ENCODE measurements at regions not wholly inside any gene's neighbourhood (a gene's known extent, or its start where the extent isn't known, plus 50 kb on each side); places are given as distances from the start of the nearest gene placed in this dataset.

DNA sequence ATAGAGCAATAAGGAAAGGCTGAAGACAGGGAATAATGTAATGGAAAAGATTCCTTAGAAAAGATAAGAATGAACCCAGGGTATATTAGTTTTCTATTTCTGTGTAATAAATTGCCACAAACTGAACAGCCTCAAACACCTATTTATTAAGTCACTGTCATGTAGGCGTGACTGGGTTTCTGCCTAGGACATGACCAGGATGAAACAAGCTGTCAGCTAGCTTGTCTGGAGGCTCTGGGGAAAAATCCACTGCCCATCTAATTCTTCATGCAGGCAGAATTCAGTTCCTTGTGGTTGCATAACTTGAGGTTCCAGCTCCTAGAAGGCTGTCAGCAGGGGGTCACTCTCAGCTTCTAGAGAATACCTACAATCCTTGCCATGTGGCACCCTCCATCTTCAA is 277.7 kb downstream of the TMA16 start:
- Histone ChIP-seq H3K9me3 (replicated peaks; ENCODE audit: insufficient read depth, low read length) (no peaks in the 10 kb centered on the region), H3K4me2 (ENCODE audit: low read depth, low read length) (no peak overlapping the region), H3K4me3 (ENCODE audit: low read length) (no peak overlapping the region), H4K20me1 (ENCODE audit: insufficient read depth, low read length) (no peaks in the 10 kb centered on the region), H3K27me3 (replicated peaks; ENCODE audit: insufficient read depth, low read length) (no peaks in the 10 kb centered on the region), H3K27ac (ENCODE audit: low read length) (no peak overlapping the region), H3K79me2 (ENCODE audit: low read length) (no peaks in the 10 kb centered on the region), H3K9me2 (replicated peaks; ENCODE audit: insufficient read depth, low read length) (no peaks in the 10 kb centered on the region), H3K9ac (ENCODE audit: low read length) (no peak overlapping the region), H3K36me3 (replicated peaks; ENCODE audit: insufficient read depth, low read length) (no peaks in the 10 kb centered on the region), H3K4me1 (ENCODE audit: low read length) (no peaks in the 10 kb centered on the region), H2AFZ (ENCODE audit: low read length) (no peak overlapping the region), H3F3A (ENCODE audit: insufficient read depth, low read length) (no peaks in the 10 kb centered on the region)
- TF ChIP-seq EZH2 (optimal IDR thresholded peaks at IDR 0.05; ENCODE audit: low read depth, low read length): no peak
- no peak for DNase-seq

DNA sequence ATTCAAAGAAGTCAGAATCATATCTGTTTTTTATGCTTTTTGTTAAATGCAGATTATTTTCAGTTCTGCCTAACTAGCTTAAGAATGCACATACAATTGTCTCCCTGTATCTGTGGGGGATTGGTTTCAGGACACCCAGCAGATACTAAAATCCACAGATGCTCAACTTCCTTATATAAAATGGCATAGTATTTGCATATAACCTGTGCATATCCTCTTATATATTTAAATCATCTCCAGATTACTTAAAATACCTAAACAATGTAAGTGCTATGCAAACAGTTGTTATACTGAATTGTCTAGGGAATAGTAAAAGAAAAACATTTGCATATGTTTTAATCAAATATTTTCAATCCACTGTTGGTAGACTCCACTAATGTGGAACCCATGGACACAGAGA is 279.4 kb downstream of the TMA16 start:
- H3K36me3 ChIP-seq (replicated peaks; ENCODE audit: insufficient read depth, low read length): no peaks in the 10 kb centered on the region
- H3K9ac ChIP-seq (ENCODE audit: low read length): no peak overlapping the region
- H3K9me2 ChIP-seq (replicated peaks; ENCODE audit: insufficient read depth, low read length): no peaks in the 10 kb centered on the region
- no peak for DNase-seq
- no peaks in the 10 kb centered on the region for H4K20me1 ChIP-seq (ENCODE audit: insufficient read depth, low read length)
- no peak overlapping the region for H3K4me3 ChIP-seq (ENCODE audit: low read length)
- no peaks in the 10 kb centered on the region for H3K4me1 ChIP-seq (ENCODE audit: low read length)
- H3K9me3 ChIP-seq (replicated peaks; ENCODE audit: insufficient read depth, low read length): no peaks in the 10 kb centered on the region
- no peak overlapping the region for H2AFZ ChIP-seq (ENCODE audit: low read length)
- H3F3A ChIP-seq (ENCODE audit: insufficient read depth, low read length): no peaks in the 10 kb centered on the region
- no peaks in the 10 kb centered on the region for H3K79me2 ChIP-seq (ENCODE audit: low read length)
- no peak overlapping the region for H3K4me2 ChIP-seq (ENCODE audit: low read depth, low read length)
- TF ChIP-seq EZH2 (optimal IDR thresholded peaks at IDR 0.05; ENCODE audit: low read depth, low read length) (no peak), EZH2phosphoT487 (IDR thresholded peaks at IDR 0.05; ENCODE audit: low read length) (no peak), CTCF (IDR thresholded peaks at IDR 0.05; ENCODE audit: low read length) (no peak)
- no peaks in the 10 kb centered on the region for H3K27me3 ChIP-seq (replicated peaks; ENCODE audit: insufficient read depth, low read length)
- no peak overlapping the region for H3K27ac ChIP-seq (ENCODE audit: low read length)

DNA sequence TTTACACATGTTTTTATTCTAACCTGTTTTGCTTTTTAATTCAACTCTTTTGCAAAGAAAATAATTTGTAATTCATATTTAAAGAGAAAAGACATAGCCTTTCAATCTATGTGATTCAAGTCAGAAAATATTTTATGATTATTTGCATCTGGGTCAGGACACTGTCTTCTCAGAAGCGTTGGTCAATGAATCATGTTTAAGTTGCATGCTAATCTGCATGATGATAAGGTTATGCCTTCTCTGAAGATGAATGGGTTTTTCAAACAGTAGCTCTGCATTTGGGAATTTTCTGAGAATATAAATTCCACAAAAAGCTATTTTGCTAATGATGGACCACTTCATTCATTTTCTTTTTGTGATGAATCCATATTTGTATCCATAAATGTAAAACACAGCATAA is 282.5 kb downstream of the TMA16 start:
- Histone ChIP-seq H4K20me1 (ENCODE audit: insufficient read depth, low read length) (no peaks in the 10 kb centered on the region), H3K4me2 (ENCODE audit: low read depth, low read length) (no peak overlapping the region), H3K4me3 (ENCODE audit: low read length) (no peak overlapping the region), H3K4me1 (ENCODE audit: low read length) (no peaks in the 10 kb centered on the region), H3K27me3 (replicated peaks; ENCODE audit: insufficient read depth, low read length) (no peaks in the 10 kb centered on the region), H2AFZ (ENCODE audit: low read length) (no peak overlapping the region), H3F3A (ENCODE audit: insufficient read depth, low read length) (no peaks in the 10 kb centered on the region), H3K9me3 (replicated peaks; ENCODE audit: insufficient read depth, low read length) (no peaks in the 10 kb centered on the region), H3K27ac (ENCODE audit: low read length) (no peak overlapping the region), H3K36me3 (replicated peaks; ENCODE audit: insufficient read depth, low read length) (no peaks in the 10 kb centered on the region), H3K9ac (ENCODE audit: low read length) (no peak overlapping the region), H3K9me2 (replicated peaks; ENCODE audit: insufficient read depth, low read length) (no peaks in the 10 kb centered on the region), H3K79me2 (ENCODE audit: low read length) (no peaks in the 10 kb centered on the region)
- DNase-seq: no peak
- TF ChIP-seq EZH2 (optimal IDR thresholded peaks at IDR 0.05; ENCODE audit: low read depth, low read length) (no peak), EZH2phosphoT487 (IDR thresholded peaks at IDR 0.05; ENCODE audit: low read length) (no peak), CTCF (IDR thresholded peaks at IDR 0.05; ENCODE audit: low read length) (no peak)

- no peak overlapping the region for H3K27ac ChIP-seq (ENCODE audit: low read length)
- no peaks in the 10 kb centered on the region for H3K36me3 ChIP-seq (replicated peaks; ENCODE audit: insufficient read depth, low read length)
- no peak overlapping the region for H3K9ac ChIP-seq (ENCODE audit: low read length)
- H3K4me1 ChIP-seq (ENCODE audit: low read length): no peaks in the 10 kb centered on the region
- H4K20me1 ChIP-seq (ENCODE audit: insufficient read depth, low read length): no peaks in the 10 kb centered on the region
- H3K27me3 ChIP-seq (replicated peaks; ENCODE audit: insufficient read depth, low read length): no peaks in the 10 kb centered on the region
- no peaks in the 10 kb centered on the region for H3K79me2 ChIP-seq (ENCODE audit: low read length)
- no peaks in the 10 kb centered on the region for H3K9me2 ChIP-seq (replicated peaks; ENCODE audit: insufficient read depth, low read length)
- no peaks in the 10 kb centered on the region for H3K9me3 ChIP-seq (replicated peaks; ENCODE audit: insufficient read depth, low read length)
- H3K4me2 ChIP-seq (ENCODE audit: low read depth, low read length): no peak overlapping the region
- no peaks in the 10 kb centered on the region for H3F3A ChIP-seq (ENCODE audit: insufficient read depth, low read length)
- H2AFZ ChIP-seq (ENCODE audit: low read length): no peak overlapping the region
- no peak overlapping the region for H3K4me3 ChIP-seq (ENCODE audit: low read length)
- TF ChIP-seq CTCF (IDR thresholded peaks at IDR 0.05; ENCODE audit: low read length) (no peak), EZH2phosphoT487 (IDR thresholded peaks at IDR 0.05; ENCODE audit: low read length) (no peak), EZH2 (optimal IDR thresholded peaks at IDR 0.05; ENCODE audit: low read depth, low read length) (no peak)
- no peak for DNase-seq
Measured at GRCh38 chr4:163781726-163782125, 287.2 kb downstream of the TMA16 start.
